HEK293 (cell line): ENCODE measurements at regions not wholly inside any gene's neighbourhood (a gene's known extent, or its start where the extent isn't known, plus 50 kb on each side); places are given as distances from the start of the nearest gene placed in this dataset.

ENCODE experiments used
- CTCF ChIA-PET: fragments of 350-600 bp; formaldehyde crosslinking; extraction: SDS; loops from one replicate; lab custom pipeline; 2021; ENCODE audit warnings: antibody characterized with exemption; lab: Yijun Ruan, JAX
- POLR2A ChIA-PET: fragments of 300-600 bp; formaldehyde crosslinking; extraction: SDS; loops from one replicate; lab custom pipeline; 2020; ENCODE audit warnings: antibody characterized with exemption, inconsistent platforms; lab: Yijun Ruan, JAX
- H3K27ac ChIP-seq: fragments of 200-500 bp; sonication (Bioruptor generic); 2 replicates; pipeline ENCODE4 v1.5.1; 2014; ENCODE audit warnings: low read depth, low read length, control low read depth, inconsistent platforms; ENCODE audit errors: extremely low read depth
- H3K36me3 ChIP-seq, 2 experiments: fragments of 200-500 bp in 1 of 2; sonication (Bioruptor generic) in 1 of 2; 1 replicate in 1 of 2; 2 replicates in 1 of 2; pipeline ENCODE4 v1.5.1; 2014 to 2017; ENCODE audit warnings: inconsistent platforms in 2 of 2, low read length in 2 of 2; ENCODE audit not compliant: control insufficient read depth in 2 of 2, insufficient read depth in 1 of 2
- H3K4me1 ChIP-seq: fragments of 200-500 bp; sonication (Bioruptor generic); 2 replicates; pipeline ENCODE4 v1.5.1; 2014; ENCODE audit warnings: mild to moderate bottlenecking, low read length, inconsistent platforms; ENCODE audit not compliant: control insufficient read depth, insufficient read depth
- H3K4me3 ChIP-seq: 2 replicates; pipeline ENCODE4 v1.5.1; 2011; ENCODE audit warnings: low read depth, mild to moderate bottlenecking, control low read depth, low read length, moderate library complexity
- H3K9me3 ChIP-seq: fragments of 200-500 bp; sonication (Bioruptor generic); 2 replicates; pipeline ENCODE4 v1.5.1; 2014; ENCODE audit warnings: low read depth, low read length, inconsistent platforms; ENCODE audit not compliant: control insufficient read depth, insufficient read depth
- HIC1 ChIP-seq: fragments of 450-650 bp; formaldehyde crosslinking; IDR thresholded peaks from 2 replicates; pipeline ENCODE4 v1.5.1; 2016; ENCODE audit warnings: missing biosample characterization, missing genetic modification characterization
- KLF17 ChIP-seq: fragments of 450-650 bp; formaldehyde crosslinking; IDR thresholded peaks from 2 replicates; pipeline ENCODE4 v1.5.1; 2016; ENCODE audit warnings: missing biosample characterization, missing genetic modification characterization
- SALL2 ChIP-seq: fragments of 450-650 bp; formaldehyde crosslinking; IDR thresholded peaks from 2 replicates; pipeline ENCODE4 v1.5.0; 2017; ENCODE audit warnings: missing biosample characterization, mild to moderate bottlenecking, missing genetic modification characterization, borderline replicate concordance
- SP7 ChIP-seq: fragments of 450-650 bp; formaldehyde crosslinking; IDR thresholded peaks from 2 replicates; pipeline ENCODE4 v1.5.1; 2016; ENCODE audit warnings: missing biosample characterization, missing genetic modification characterization
- TSHZ1 ChIP-seq: fragments of 450-650 bp; formaldehyde crosslinking; IDR thresholded peaks from 2 replicates; pipeline ENCODE4 v1.5.1; 2016; ENCODE audit warnings: missing biosample characterization, missing genetic modification characterization, borderline replicate concordance
- ZIC2 ChIP-seq: fragments of 450-650 bp; formaldehyde crosslinking; IDR thresholded peaks from 2 replicates; pipeline ENCODE4 v1.5.1; 2016; ENCODE audit warnings: missing biosample characterization, missing genetic modification characterization
- ZNF175 ChIP-seq: fragments of 450-650 bp; formaldehyde crosslinking; IDR thresholded peaks from 2 replicates; pipeline ENCODE4 v1.5.1; 2016; ENCODE audit warnings: missing biosample characterization, missing genetic modification characterization
- ZNF24 ChIP-seq: fragments of 450-650 bp; formaldehyde crosslinking; IDR thresholded peaks from 2 replicates; pipeline ENCODE4 v1.5.1; 2016; ENCODE audit warnings: missing biosample characterization, missing genetic modification characterization
- ZNF292 ChIP-seq: fragments of 450-650 bp; formaldehyde crosslinking; IDR thresholded peaks from 2 replicates; pipeline ENCODE4 v1.5.1; 2016; ENCODE audit warnings: low read depth, missing biosample characterization, missing genetic modification characterization, borderline replicate concordance
- ZNF341 ChIP-seq: fragments of 450-650 bp; formaldehyde crosslinking; IDR thresholded peaks from 2 replicates; pipeline ENCODE4; 2016; ENCODE audit warnings: low read depth, missing biosample characterization, missing genetic modification characterization
- ZNF416 ChIP-seq: fragments of 450-650 bp; formaldehyde crosslinking; IDR thresholded peaks from 2 replicates; pipeline ENCODE4 v1.5.1; 2016; ENCODE audit warnings: missing biosample characterization, missing genetic modification characterization
- ZNF433 ChIP-seq: fragments of 450-650 bp; formaldehyde crosslinking; IDR thresholded peaks from 2 replicates; pipeline ENCODE4 v1.5.1; 2016; ENCODE audit warnings: missing biosample characterization, missing genetic modification characterization, low read depth
- ZNF48 ChIP-seq: fragments of 450-650 bp; formaldehyde crosslinking; IDR thresholded peaks from 2 replicates; pipeline ENCODE4 v1.5.1; 2016; ENCODE audit warnings: missing biosample characterization, missing genetic modification characterization
- ZNF514 ChIP-seq: fragments of 450-650 bp; formaldehyde crosslinking; IDR thresholded peaks from 2 replicates; pipeline ENCODE4 v1.5.1; 2016; ENCODE audit warnings: missing biosample characterization, missing genetic modification characterization
- ZNF600 ChIP-seq: fragments of 450-650 bp; formaldehyde crosslinking; IDR thresholded peaks from 2 replicates; pipeline ENCODE4 v1.5.1; 2016; ENCODE audit warnings: missing biosample characterization, missing genetic modification characterization
- ZNF654 ChIP-seq: fragments of 450-650 bp; formaldehyde crosslinking; IDR thresholded peaks from 2 replicates; pipeline ENCODE4 v1.5.1; 2016; ENCODE audit warnings: low read depth, missing biosample characterization, missing genetic modification characterization
- ZSCAN23 ChIP-seq: fragments of 450-650 bp; formaldehyde crosslinking; IDR thresholded peaks from 2 replicates; pipeline ENCODE4 v1.5.1; 2016; ENCODE audit warnings: missing biosample characterization, missing genetic modification characterization
- TF ChIP-seq, protein P1 (sequence below): fragments of 450-650 bp; formaldehyde crosslinking; IDR thresholded peaks from 2 replicates; pipeline ENCODE4 v1.5.1; 2016; ENCODE audit warnings: missing biosample characterization, missing genetic modification characterization
- TF ChIP-seq, protein P2 (sequence below): fragments of 450-650 bp; formaldehyde crosslinking; IDR thresholded peaks from 2 replicates; pipeline ENCODE4 v1.5.1; 2016; ENCODE audit warnings: missing biosample characterization, missing genetic modification characterization
- TF ChIP-seq, protein P3 (sequence below): fragments of 450-650 bp; formaldehyde crosslinking; IDR thresholded peaks from 2 replicates; pipeline ENCODE4; 2016; ENCODE audit warnings: missing biosample characterization, missing genetic modification characterization

- H3K4me3 ChIP-seq = no peak overlapping the region
- H3K27ac ChIP-seq = no peak overlapping the region
- ChIA-PET CTCF (interaction anchor here (1.2 kb wide), 1 partner anchor 436 kb away, joined by 5 read pairs; no protein-coding TSS in a partner anchor), POLR2A (no interaction called here)
- no peaks in the 10 kb centered on the region for H3K36me3 ChIP-seq
- H3K4me1 ChIP-seq = no peaks in the 10 kb centered on the region
- no peaks in the 10 kb centered on the region for H3K9me3 ChIP-seq
- no peak for TF ChIP-seq ZNF514 (tag by site-specific recombination)
- no peak for TF ChIP-seq ZNF416 (tag by site-specific recombination)
- no peak for TF ChIP-seq ZNF175 (tag by site-specific recombination)
- TF ChIP-seq ZNF48 (tag by site-specific recombination) = no peak
- TF ChIP-seq, protein P1, sequence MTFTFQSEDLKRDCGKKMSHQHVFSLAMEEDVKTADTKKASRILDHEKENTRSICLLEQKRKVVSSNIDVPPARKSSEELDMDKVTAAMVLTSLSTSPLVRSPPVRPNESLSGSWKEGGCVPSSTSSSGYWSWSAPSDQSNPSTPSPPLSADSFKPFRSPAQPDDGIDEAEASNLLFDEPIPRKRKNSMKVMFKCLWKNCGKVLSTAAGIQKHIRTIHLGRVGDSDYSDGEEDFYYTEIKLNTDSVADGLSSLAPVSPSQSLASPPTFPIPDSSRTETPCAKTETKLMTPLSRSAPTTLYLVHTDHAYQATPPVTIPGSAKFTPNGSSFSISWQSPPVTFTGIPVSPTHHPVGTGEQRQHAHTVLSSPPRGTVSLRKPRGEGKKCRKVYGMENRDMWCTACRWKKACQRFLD (tag by site-specific recombination) = no peak
- TF ChIP-seq, protein P2, sequence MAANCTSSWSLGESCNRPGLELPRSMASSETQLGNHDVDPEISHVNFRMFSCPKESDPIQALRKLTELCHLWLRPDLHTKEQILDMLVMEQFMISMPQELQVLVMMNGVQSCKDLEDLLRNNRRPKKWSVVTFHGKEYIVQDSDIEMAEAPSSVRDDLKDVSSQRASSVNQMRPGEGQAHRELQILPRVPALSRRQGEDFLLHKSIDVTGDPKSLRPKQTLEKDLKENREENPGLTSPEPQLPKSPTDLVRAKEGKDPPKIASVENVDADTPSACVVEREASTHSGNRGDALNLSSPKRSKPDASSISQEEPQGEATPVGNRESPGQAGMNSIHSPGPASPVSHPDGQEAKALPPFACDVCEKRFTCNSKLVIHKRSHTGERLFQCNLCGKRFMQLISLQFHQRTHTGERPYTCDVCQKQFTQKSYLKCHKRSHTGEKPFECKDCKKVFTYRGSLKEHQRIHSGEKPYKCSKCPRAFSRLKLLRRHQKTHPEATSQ (tag by site-specific recombination) = no peak
- TF ChIP-seq SALL2 (tag by site-specific recombination) = no peak
- TF ChIP-seq HIC1 (tag by site-specific recombination) = no peak
Measured at GRCh38 chr12:91818227-91819131, 327.2 kb downstream of the BTG1 start.

DNA sequence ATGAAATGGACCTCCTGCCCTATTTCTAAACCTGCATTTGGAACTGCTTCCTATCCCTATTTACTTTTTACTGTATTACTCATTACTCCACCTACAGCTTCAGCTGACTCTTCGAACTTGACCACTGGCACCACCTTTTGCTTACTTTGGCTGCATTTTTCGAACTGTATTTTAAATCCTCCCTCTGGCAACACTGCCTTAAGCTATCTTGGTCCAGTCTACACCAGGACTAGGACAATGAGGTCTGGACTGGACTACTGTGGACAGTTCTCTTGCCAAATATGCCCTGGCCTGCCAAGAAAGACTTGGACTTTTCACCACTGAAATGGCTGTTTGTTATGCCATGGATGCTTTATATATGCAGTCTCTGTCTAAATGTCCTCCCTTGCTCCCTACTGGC is 328.1 kb downstream of the BTG1 start:
- CTCF ChIA-PET = no interaction called here
- H3K4me3 ChIP-seq = no peak overlapping the region
- POLR2A ChIA-PET = no interaction called here
- no peaks in the 10 kb centered on the region for H3K9me3 ChIP-seq
- no peak overlapping the region for H3K27ac ChIP-seq
- H3K36me3 ChIP-seq = no peaks in the 10 kb centered on the region
- H3K4me1 ChIP-seq = no peaks in the 10 kb centered on the region
- TF ChIP-seq ZNF654 = no peak
- no peak for TF ChIP-seq ZIC2 (tag by site-specific recombination)
- no peak for TF ChIP-seq ZNF416 (tag by site-specific recombination)
- TF ChIP-seq, protein P3, sequence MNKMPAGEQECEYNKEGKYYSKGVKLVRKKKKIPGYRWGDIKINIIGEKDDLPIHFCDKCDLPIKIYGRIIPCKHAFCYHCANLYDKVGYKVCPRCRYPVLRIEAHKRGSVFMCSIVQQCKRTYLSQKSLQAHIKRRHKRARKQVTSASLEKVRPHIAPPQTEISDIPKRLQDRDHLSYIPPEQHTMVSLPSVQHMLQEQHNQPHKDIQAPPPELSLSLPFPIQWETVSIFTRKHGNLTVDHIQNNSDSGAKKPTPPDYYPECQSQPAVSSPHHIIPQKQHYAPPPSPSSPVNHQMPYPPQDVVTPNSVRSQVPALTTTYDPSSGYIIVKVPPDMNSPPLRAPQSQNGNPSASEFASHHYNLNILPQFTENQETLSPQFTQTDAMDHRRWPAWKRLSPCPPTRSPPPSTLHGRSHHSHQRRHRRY (tag by site-specific recombination) = no peak
- TF ChIP-seq ZSCAN23 (tag by site-specific recombination) = no peak
- TF ChIP-seq HIC1 (tag by site-specific recombination) = no peak
- no peak for TF ChIP-seq TSHZ1 (tag by site-specific recombination)
- TF ChIP-seq SP7 (tag by site-specific recombination) = no peak
- no peak for TF ChIP-seq KLF17
- no peak for TF ChIP-seq ZNF433 (tag by site-specific recombination)
- TF ChIP-seq ZNF292 (tag by site-specific recombination) = no peak
- no peak for TF ChIP-seq ZNF341 (tag by site-specific recombination)
- TF ChIP-seq ZNF600 (tag by site-specific recombination) = no peak
- TF ChIP-seq ZNF24 (tag by site-specific recombination) = no peak
